ENCODE measurements at regions not wholly inside any gene's neighbourhood (a gene's known extent, or its start where the extent isn't known, plus 50 kb on each side); places are given as distances from the start of the nearest gene placed in this dataset.

- no peak overlapping the region for H3K9ac ChIP-seq (ENCODE audit: low read depth, low read length)
- no peaks in the 10 kb centered on the region; the same call in 1 of the 2 replicates for H3K4me1 ChIP-seq (ENCODE audit: insufficient read depth, low read length)
- no peaks in the 10 kb centered on the region for H3K36me3 ChIP-seq (ENCODE audit: insufficient read depth, low read length)
- no peaks in the 10 kb centered on the region for H3K9me3 ChIP-seq (ENCODE audit: control insufficient read depth, insufficient read depth, low read length)
These were observed 360.9 kb upstream of the NAV3 start for GRCh38 chr12:77469578-77470333.

DNA sequence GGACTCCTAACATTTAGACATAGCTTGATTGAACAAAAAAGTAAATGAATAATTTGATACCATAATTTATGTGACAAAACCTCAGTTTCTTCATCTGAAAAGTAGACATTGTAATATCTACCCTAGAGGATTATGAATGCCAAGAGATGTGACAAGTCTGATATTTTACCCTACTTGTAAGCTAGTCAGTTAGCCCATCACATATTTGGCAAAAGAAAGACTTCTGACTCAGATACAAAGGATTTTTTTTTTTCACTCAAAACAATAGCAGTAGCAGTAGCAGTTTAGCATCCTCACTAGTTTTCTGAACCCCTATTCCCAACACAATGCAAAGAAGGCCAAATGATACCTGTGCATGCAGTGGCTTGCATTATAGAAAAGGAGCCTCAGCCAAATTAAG is 377.3 kb upstream of the E2F7 start:
- Histone ChIP-seq H3K4me1 (ENCODE audit: insufficient read depth, low read length) (no peaks in the 10 kb centered on the region), H3K36me3 (ENCODE audit: insufficient read depth, low read length) (no peaks in the 10 kb centered on the region), H3K9ac (ENCODE audit: low read depth, low read length) (no peak overlapping the region), H3K9me3 (ENCODE audit: control insufficient read depth, insufficient read depth, low read length) (no peaks in the 10 kb centered on the region)

DNA sequence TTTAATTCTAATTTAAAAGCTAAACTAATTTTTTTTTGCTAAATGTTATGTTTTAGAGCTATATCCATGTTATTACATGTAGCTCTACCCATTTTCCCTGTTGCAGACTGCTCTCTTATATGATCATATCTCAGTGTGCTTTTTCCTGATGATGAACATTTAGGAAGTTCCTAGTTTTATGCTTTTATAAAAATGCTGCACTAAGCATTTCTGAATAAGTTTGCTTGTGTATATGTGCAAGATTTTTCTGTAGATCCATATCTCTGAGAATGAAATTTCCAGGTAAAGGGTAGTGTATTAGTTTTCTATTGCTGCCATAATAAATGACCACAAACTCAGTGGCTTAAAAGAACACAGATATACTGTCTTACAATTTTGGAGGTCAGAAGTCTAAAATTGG is 374.4 kb upstream of the E2F7 start:
- no peaks in the 10 kb centered on the region for H3K4me1 ChIP-seq (ENCODE audit: insufficient read depth, low read length)
- H3K36me3 ChIP-seq (ENCODE audit: insufficient read depth, low read length) = no peaks in the 10 kb centered on the region
- H3K9me3 ChIP-seq (ENCODE audit: control insufficient read depth, insufficient read depth, low read length) = no peaks in the 10 kb centered on the region
- no peak overlapping the region for H3K9ac ChIP-seq (ENCODE audit: low read depth, low read length)

GRCh38 chr12:77438644-77439043 is 373.3 kb upstream of the E2F7 start:
- H3K36me3 ChIP-seq (ENCODE audit: insufficient read depth, low read length) = no peaks in the 10 kb centered on the region
- no peaks in the 10 kb centered on the region for H3K4me1 ChIP-seq (ENCODE audit: insufficient read depth, low read length)
- H3K9me3 ChIP-seq (ENCODE audit: control insufficient read depth, insufficient read depth, low read length) = no peaks in the 10 kb centered on the region
- H3K9ac ChIP-seq (ENCODE audit: low read depth, low read length) = no peak overlapping the region

GRCh38 chr12:77437206-77437605 is 371.8 kb upstream of the E2F7 start:
- no peaks in the 10 kb centered on the region for H3K9me3 ChIP-seq (ENCODE audit: control insufficient read depth, insufficient read depth, low read length)
- H3K4me1 ChIP-seq (ENCODE audit: insufficient read depth, low read length) = no peaks in the 10 kb centered on the region; the same call in 1 of the 2 replicates
- no peaks in the 10 kb centered on the region for H3K36me3 ChIP-seq (ENCODE audit: insufficient read depth, low read length)
- H3K9ac ChIP-seq (ENCODE audit: low read depth, low read length) = no peak overlapping the region

DNA sequence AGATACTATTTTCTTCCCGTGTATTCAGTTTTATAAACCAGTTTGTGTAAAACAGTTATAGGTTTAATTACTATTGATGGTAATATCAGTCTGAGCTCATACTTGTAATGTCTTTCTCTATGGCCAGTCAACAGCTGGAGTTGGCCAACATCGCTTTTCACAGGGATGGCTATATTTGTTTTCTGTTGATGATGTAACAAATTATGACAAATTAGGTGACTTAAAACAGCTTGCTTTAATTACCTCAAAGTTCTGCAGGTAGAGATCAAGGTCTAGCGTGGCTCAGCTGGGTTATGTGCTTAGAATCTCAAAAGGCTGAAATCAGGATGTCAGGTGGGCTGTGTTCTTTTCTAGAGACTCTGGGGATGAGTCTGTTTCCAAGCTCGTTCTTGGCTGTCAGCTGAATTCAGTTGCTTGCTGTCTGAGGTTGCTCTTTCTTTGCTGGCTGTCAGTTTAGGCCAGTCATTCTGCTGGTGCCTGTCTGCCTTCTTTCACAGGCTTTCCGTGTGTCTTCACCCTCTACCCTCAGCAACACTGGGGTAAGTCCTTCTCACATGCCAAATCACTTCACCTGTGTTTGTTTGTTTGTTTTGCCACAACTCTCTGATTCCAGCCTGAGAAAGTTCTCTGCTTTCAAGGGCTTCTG is 370.2 kb upstream of the E2F7 start:
- no peaks in the 10 kb centered on the region; the same call in 1 of the 2 replicates for H3K4me1 ChIP-seq (ENCODE audit: insufficient read depth, low read length)
- no peaks in the 10 kb centered on the region for H3K36me3 ChIP-seq (ENCODE audit: insufficient read depth, low read length)
- H3K9ac ChIP-seq (ENCODE audit: low read depth, low read length) = no peak overlapping the region
- H3K9me3 ChIP-seq (ENCODE audit: control insufficient read depth, insufficient read depth, low read length) = no peaks in the 10 kb centered on the region

GRCh38 chr12:77433799-77434198 is 368.4 kb upstream of the E2F7 start:
- no peak overlapping the region for H3K9ac ChIP-seq (ENCODE audit: low read depth, low read length)
- H3K36me3 ChIP-seq (ENCODE audit: insufficient read depth, low read length) = no peaks in the 10 kb centered on the region
- no peaks in the 10 kb centered on the region for H3K9me3 ChIP-seq (ENCODE audit: control insufficient read depth, insufficient read depth, low read length)
- H3K4me1 ChIP-seq (ENCODE audit: insufficient read depth, low read length) = no peaks in the 10 kb centered on the region; the same call in 1 of the 2 replicates

GRCh38 chr12:77429426-77429825 is 364.1 kb upstream of the E2F7 start:
- no peaks in the 10 kb centered on the region for H3K36me3 ChIP-seq (ENCODE audit: insufficient read depth, low read length)
- no peaks in the 10 kb centered on the region; the same call in 1 of the 2 replicates for H3K4me1 ChIP-seq (ENCODE audit: insufficient read depth, low read length)
- H3K9ac ChIP-seq (ENCODE audit: low read depth, low read length) = no peak overlapping the region
- H3K9me3 ChIP-seq (ENCODE audit: control insufficient read depth, insufficient read depth, low read length) = no peaks in the 10 kb centered on the region

- H3K9ac ChIP-seq (ENCODE audit: low read depth, low read length) = no peak overlapping the region
- H3K4me1 ChIP-seq (ENCODE audit: insufficient read depth, low read length) = no peaks in the 10 kb centered on the region
- no peaks in the 10 kb centered on the region for H3K9me3 ChIP-seq (ENCODE audit: control insufficient read depth, insufficient read depth, low read length)
- no peaks in the 10 kb centered on the region for H3K36me3 ChIP-seq (ENCODE audit: insufficient read depth, low read length)
These were observed 355.8 kb upstream of the E2F7 start for GRCh38 chr12:77421152-77421551.

- Histone ChIP-seq H3K36me3 (ENCODE audit: insufficient read depth, low read length) (no peaks in the 10 kb centered on the region), H3K9me3 (ENCODE audit: control insufficient read depth, insufficient read depth, low read length) (no peaks in the 10 kb centered on the region), H3K9ac (ENCODE audit: low read depth, low read length) (no peak overlapping the region), H3K4me1 (ENCODE audit: insufficient read depth, low read length) (peaks cover 15% of the 10 kb centered on the region; the same call in 1 of the 2 replicates)
These were observed 344.2 kb upstream of the E2F7 start for GRCh38 chr12:77409551-77409950.

DNA sequence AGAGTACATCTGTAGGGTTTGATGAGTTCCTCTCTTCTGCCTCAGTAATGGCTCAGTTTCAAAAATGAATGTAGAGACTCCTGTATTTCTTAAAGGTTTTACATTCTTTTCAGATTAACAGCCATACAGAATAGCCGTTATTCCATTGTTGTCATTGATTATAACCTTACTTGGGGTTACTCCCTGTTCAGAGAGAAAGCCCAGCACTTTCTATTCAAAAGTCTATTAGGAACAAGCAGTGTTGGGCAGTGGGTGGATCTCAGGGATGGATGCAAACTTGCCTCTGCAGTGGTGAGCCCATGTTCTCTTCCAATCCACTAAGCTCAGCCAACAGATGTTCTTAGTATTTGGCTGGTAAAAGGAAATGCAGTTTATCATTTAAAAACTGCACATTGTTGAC is 342.6 kb upstream of the E2F7 start:
- Histone ChIP-seq H3K9me3 (ENCODE audit: control insufficient read depth, insufficient read depth, low read length) (no peaks in the 10 kb centered on the region), H3K9ac (ENCODE audit: low read depth, low read length) (no peak overlapping the region), H3K4me1 (ENCODE audit: insufficient read depth, low read length) (peaks cover 15% of the 10 kb centered on the region; the same call in 1 of the 2 replicates), H3K36me3 (ENCODE audit: insufficient read depth, low read length) (no peaks in the 10 kb centered on the region)

DNA sequence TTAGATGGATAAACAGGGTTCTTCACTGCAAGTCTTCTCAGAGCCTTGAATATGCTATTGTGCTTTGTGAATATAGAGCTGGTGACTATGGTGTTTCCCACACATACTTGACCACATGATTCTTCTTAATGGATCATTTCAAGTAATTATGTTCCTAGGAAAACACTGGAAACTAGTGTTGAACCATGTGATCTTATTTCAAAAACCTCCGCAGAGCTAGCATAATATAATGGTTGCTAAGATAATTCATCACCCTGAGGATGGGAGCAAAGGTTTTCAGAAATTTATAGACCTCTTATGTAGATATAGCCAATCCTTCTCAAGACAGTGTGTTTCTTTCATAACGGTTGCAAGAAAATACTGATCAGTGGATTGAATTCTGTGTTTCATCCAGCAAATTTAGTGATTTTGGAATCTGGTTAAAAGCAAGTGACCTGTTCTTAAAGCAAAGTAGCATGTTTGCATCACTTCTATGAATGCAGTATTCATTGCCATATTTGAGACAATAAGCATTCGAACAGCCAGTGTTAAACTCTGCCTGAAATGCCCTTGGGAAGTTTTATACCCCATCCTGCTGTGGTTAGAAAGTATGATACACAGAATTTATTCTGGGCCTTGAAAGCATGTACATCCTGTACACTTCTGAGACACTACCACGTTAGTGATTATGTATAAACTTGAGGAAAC is 341.0 kb upstream of the E2F7 start:
- peaks cover 15% of the 10 kb centered on the region; the same call in 1 of the 2 replicates for H3K4me1 ChIP-seq (ENCODE audit: insufficient read depth, low read length)
- no peak overlapping the region for H3K9ac ChIP-seq (ENCODE audit: low read depth, low read length)
- H3K9me3 ChIP-seq (ENCODE audit: control insufficient read depth, insufficient read depth, low read length) = no peaks in the 10 kb centered on the region
- no peaks in the 10 kb centered on the region for H3K36me3 ChIP-seq (ENCODE audit: insufficient read depth, low read length)

GRCh38 chr12:77402716-77403115 is 337.3 kb upstream of the E2F7 start:
- Histone ChIP-seq H3K9ac (ENCODE audit: low read depth, low read length) (no peak overlapping the region), H3K4me1 (ENCODE audit: insufficient read depth, low read length) (peaks cover 10% of the 10 kb centered on the region; the same call in 1 of the 2 replicates), H3K9me3 (ENCODE audit: control insufficient read depth, insufficient read depth, low read length) (no peaks in the 10 kb centered on the region), H3K36me3 (ENCODE audit: insufficient read depth, low read length) (no peaks in the 10 kb centered on the region)

DNA sequence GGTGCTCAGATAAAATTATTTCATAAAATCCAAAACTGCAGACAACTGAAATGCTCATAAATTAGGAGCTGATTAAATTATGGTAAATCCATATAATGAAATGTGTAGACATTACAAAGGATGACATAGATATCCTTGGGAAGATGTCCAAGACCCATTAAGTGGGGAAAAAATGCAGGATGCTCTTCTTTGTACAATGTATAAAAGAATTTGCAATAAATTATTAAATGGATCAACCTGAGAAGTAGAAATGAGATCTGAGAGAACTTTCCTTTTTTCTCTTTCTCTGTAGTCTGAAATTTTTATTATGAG is 336.4 kb upstream of the E2F7 start:
- H3K9me3 ChIP-seq (ENCODE audit: control insufficient read depth, insufficient read depth, low read length) = no peaks in the 10 kb centered on the region
- H3K36me3 ChIP-seq (ENCODE audit: insufficient read depth, low read length) = no peaks in the 10 kb centered on the region
- no peak overlapping the region for H3K9ac ChIP-seq (ENCODE audit: low read depth, low read length)
- peaks cover 10% of the 10 kb centered on the region; the same call in 1 of the 2 replicates for H3K4me1 ChIP-seq (ENCODE audit: insufficient read depth, low read length)

Measured in ES-I3 (cell line).